AG04450 (cell line): ENCODE measurements at regions not wholly inside any gene's neighbourhood (a gene's known extent, or its start where the extent isn't known, plus 50 kb on each side); places are given as distances from the start of the nearest gene placed in this dataset.

Experiments
- CTCF ChIA-PET: fragments of 300-600, 350-600 bp; formaldehyde crosslinking; extraction: SDS; loops from one replicate; lab custom pipeline; 2022; ENCODE audit warnings: antibody characterized with exemption, inconsistent platforms; lab: Charles Lee
- POLR2A ChIA-PET: fragments of 350-600 bp; formaldehyde crosslinking; extraction: SDS; loops from one replicate; lab custom pipeline; 2021; ENCODE audit warnings: antibody characterized with exemption, inconsistent platforms; lab: Yijun Ruan, JAX
- DNase-seq: peaks from one replicate; pipeline ENCODE4 v3.0.0-alpha.2; 2011; ENCODE audit warnings: low read depth, low spot score
- H3K27ac ChIP-seq: one replicate; pipeline ENCODE4 v1.5.1; 2012; ENCODE audit warnings: low read depth, low read length, control low read depth
- H3K27me3 ChIP-seq: one replicate; pipeline ENCODE4 v1.6.0; 2012; ENCODE audit warnings: low read length; ENCODE audit not compliant: control insufficient read depth, insufficient read depth
- H3K4me3 ChIP-seq: 2 replicates; pipeline ENCODE4 v1.5.1; 2011; ENCODE audit warnings: mild to moderate bottlenecking, low read depth, low read length, control low read depth
- H3K9me3 ChIP-seq: 2 replicates; pipeline ENCODE4 v1.5.1; 2012; ENCODE audit warnings: low read length; ENCODE audit not compliant: control insufficient read depth, insufficient read depth
- CTCF ChIP-seq: IDR thresholded peaks from 2 replicates; pipeline ENCODE4 v1.5.1; 2011; ENCODE audit warnings: low read depth, low read length, control low read depth, inconsistent platforms

DNA sequence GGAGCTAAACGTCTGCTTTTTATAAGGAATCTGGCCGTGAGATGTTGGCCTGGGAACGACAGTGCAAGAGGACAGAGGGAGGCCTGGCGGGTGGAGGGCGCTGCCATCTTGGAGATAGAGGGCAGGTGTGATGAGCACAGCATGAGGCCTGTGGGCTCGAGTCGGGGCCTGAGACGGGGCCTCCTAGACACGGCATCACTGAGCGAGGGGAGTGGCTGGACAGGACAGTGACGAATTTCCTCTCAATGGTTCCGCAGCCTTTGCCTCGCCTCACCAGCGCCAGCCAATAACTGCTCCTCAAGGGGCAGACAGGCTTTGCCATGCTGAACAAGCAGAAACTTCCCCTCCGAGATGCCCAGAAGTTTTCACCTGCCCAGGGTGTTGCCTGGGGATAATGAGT is 376.7 kb downstream of the THBS2 start:
- ChIA-PET POLR2A (no interaction called here), CTCF (no interaction called here)
- peaks cover 4% of the 10 kb centered on the region for H3K27me3 ChIP-seq

DNA sequence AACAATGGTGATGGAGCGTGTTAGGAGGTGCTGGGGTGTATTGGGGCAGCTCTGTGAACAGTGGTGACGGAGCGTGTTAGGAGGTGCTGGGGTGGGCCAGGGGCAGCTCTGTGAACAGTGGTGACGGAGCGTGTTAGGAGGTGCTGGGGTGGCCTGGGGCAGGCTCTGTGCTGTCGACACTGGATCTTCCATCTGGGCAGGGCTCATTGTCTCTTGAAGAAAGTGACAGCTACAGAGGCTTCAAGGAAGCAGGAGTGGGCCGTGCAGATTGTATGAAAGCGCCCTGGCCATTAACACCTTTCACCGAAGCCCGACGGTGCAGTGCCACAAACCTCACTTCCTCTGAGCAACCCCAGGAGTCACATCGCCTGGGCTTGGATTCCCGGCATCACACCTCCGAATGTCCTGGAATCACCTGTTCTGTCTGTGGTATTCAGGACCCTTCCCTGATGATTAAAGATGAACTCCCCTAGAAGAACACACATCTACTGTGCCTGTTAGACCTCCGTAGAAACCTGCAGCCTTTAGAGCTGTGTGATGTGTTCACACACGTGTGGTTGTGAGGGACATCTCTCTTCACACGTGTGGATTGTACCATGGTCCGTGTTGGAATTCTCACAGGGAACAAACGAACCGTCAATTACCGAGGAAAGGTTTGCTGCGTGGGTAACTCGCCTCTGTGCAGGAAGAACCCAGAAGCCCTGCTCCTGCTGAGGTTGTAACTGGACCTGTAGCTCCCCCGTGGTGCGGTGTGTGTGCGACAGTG is 377.7 kb downstream of the THBS2 start:
- POLR2A ChIA-PET: no interaction called here
- CTCF ChIA-PET: no interaction called here
- Histone ChIP-seq H3K27me3 (peaks cover 4% of the 10 kb centered on the region), H3K27ac (no peak overlapping the region), H3K9me3 (peaks cover 20% of the 10 kb centered on the region; the same call in 1 of the 2 replicates), H3K4me3 (no peak overlapping the region)
- DNase-seq: no peak
- TF ChIP-seq CTCF: no peak

More for the DNA sequence above, 376.7 kb downstream of the THBS2 start:
- H3K4me3 ChIP-seq: no peak overlapping the region
- H3K27ac ChIP-seq: no peak overlapping the region
- no peak for DNase-seq
- TF ChIP-seq CTCF: no peak
- H3K9me3 ChIP-seq: peaks cover 13% of the 10 kb centered on the region; the same call in 1 of the 2 replicates

DNA sequence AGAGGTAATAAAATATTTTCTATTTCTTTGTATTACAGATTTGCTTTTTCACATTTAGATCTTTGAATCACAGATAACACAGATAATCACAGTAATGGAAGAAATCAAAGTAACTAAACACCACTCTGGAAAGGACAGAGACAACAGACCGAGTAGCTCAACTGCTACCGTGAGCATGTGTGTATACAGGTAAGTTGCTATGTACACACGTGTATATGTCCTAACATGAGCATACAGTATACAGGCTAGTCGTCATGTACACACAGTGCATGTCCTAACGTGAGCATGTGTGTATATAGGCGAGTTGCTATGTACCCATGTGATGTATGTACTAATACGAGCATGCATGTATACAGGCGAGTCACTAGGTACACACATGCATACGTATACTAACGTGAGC is 379.0 kb downstream of the THBS2 start:
- ChIA-PET POLR2A (no interaction called here), CTCF (interaction anchor here (0.6 kb wide), 1 partner anchor 125 kb away, joined by 3 read pairs; no protein-coding TSS in a partner anchor)
- Histone ChIP-seq H3K27me3 (no peaks in the 10 kb centered on the region), H3K9me3 (peaks cover 21% of the 10 kb centered on the region; the same call in 1 of the 2 replicates), H3K27ac (no peak overlapping the region), H3K4me3 (no peak overlapping the region)
- TF ChIP-seq CTCF: no peak
- DNase-seq: no peak

GRCh38 chr6:168873278-168874190 is 380.1 kb downstream of the THBS2 start:
- CTCF ChIA-PET: interaction anchor here (0.6 kb wide), 1 partner anchor 126 kb away, joined by 3 read pairs; no protein-coding TSS in a partner anchor
- POLR2A ChIA-PET: no interaction called here
- Histone ChIP-seq H3K27me3 (no peaks in the 10 kb centered on the region), H3K4me3 (no peak overlapping the region), H3K27ac (no peak overlapping the region), H3K9me3 (peaks cover 21% of the 10 kb centered on the region; the same call in 1 of the 2 replicates)
- DNase-seq: no peak
- no peak for TF ChIP-seq CTCF
